ENCODE measurements at regions not wholly inside any gene's neighbourhood (a gene's known extent, or its start where the extent isn't known, plus 50 kb on each side); places are given as distances from the start of the nearest gene placed in this dataset.

DNA sequence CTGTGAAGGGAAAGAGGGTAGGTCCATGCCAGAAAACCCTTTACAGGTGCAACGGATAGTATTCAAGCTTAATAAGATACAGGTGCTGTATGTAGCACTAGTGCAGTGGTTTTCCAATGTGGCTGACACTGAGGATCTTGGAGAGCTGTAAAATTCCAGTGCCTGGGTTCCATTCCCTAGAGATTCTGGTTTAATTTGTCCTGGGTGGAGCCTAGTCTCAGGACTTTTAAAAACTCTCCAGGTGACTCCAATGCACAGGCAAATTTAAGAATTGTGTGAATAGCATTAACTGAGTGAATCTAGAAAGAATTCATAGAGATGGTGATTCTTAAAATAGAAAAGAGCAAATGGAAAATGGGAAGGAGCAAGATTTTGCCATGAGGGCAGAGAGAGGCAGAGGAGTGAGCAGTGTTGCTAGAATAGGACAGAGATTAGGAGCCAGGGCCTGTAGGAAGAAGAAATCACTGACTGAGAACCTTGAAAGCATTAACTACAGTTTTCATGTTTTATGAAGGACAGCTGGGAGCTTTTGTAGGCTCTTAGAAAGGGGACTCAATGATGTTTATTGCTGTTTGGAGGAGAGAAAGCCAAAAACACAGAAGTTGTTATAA is 261.8 kb downstream of the DLEU7 start:
- TF ChIP-seq, protein P1, sequence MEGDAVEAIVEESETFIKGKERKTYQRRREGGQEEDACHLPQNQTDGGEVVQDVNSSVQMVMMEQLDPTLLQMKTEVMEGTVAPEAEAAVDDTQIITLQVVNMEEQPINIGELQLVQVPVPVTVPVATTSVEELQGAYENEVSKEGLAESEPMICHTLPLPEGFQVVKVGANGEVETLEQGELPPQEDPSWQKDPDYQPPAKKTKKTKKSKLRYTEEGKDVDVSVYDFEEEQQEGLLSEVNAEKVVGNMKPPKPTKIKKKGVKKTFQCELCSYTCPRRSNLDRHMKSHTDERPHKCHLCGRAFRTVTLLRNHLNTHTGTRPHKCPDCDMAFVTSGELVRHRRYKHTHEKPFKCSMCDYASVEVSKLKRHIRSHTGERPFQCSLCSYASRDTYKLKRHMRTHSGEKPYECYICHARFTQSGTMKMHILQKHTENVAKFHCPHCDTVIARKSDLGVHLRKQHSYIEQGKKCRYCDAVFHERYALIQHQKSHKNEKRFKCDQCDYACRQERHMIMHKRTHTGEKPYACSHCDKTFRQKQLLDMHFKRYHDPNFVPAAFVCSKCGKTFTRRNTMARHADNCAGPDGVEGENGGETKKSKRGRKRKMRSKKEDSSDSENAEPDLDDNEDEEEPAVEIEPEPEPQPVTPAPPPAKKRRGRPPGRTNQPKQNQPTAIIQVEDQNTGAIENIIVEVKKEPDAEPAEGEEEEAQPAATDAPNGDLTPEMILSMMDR (IDR thresholded peaks at IDR 0.05) = no peak
- TF ChIP-seq POLR2A (IDR thresholded peaks at IDR 0.05) (no peak), POLR2AphosphoS5 (IDR thresholded peaks at IDR 0.05) (no peak), EP300 (IDR thresholded peaks at IDR 0.05) (no peak)
